Subcutaneous abdominal adipose tissue (tissue), 5 donors: ENCODE measurements at regions not wholly inside any gene's neighbourhood (a gene's known extent, or its start where the extent isn't known, plus 50 kb on each side); places are given as distances from the start of the nearest gene placed in this dataset.

Experiments
- H3K27ac ChIP-seq: one replicate; pipeline ENCODE4 v1.7.0; 2013; ENCODE audit warnings: low read depth, mild to moderate bottlenecking, inconsistent platforms, low read length, moderate library complexity
- H3K27me3 ChIP-seq, 5 donors: one replicate each; pipeline ENCODE4 v1.7.0; 2013; ENCODE audit warnings: low read length in 5 of 5, inconsistent platforms in 1 of 5; ENCODE audit not compliant: control insufficient read depth in 5 of 5, insufficient read depth in 4 of 5
- H3K36me3 ChIP-seq, 5 donors: one replicate each; pipeline ENCODE4 v1.7.0; 2013; ENCODE audit warnings: low read length in 5 of 5; ENCODE audit not compliant: control insufficient read depth in 5 of 5, insufficient read depth in 5 of 5
- H3K4me1 ChIP-seq, 5 donors: one replicate each; pipeline ENCODE4 v1.7.0; 2013; ENCODE audit warnings: low read length in 5 of 5, mild to moderate bottlenecking in 3 of 5, moderate library complexity in 1 of 5; ENCODE audit not compliant: control insufficient read depth in 5 of 5, insufficient read depth in 5 of 5
- H3K4me3 ChIP-seq, 5 donors: one replicate each; pipeline ENCODE4 v1.7.0; 2013; ENCODE audit warnings: low read length in 5 of 5, low read depth in 1 of 5
- H3K9ac ChIP-seq, 5 donors: one replicate each; pipeline ENCODE4 v1.7.0; 2013; ENCODE audit warnings: low read length in 5 of 5, mild to moderate bottlenecking in 4 of 5, moderate library complexity in 3 of 5
- H3K9me3 ChIP-seq, 5 donors: one replicate each; pipeline ENCODE4 v1.7.0; 2013; ENCODE audit warnings: low read length in 5 of 5; ENCODE audit not compliant: control insufficient read depth in 5 of 5
- donor health status: healthy.
- donor health status: healthy.
- donor health status: healthy.
- donor health status: healthy.
- donor health status: healthy.

- Histone ChIP-seq H3K9ac (no peak overlapping the region), H3K9me3 (no peaks in the 10 kb centered on the region), H3K36me3 (no peaks in the 10 kb centered on the region), H3K4me3 (no peak overlapping the region), H3K4me1 (no peaks in the 10 kb centered on the region), H3K27ac (no peak overlapping the region), H3K27me3 (no peaks in the 10 kb centered on the region)
Observed at GRCh38 chr5:20286512-20286911, 298.5 kb upstream of the CDH18 start.

- H3K27me3 ChIP-seq, result no peaks in the 10 kb centered on the region
- H3K4me3 ChIP-seq, result peak overlapping the region in 1 of 5 donors; percentile 5
- H3K27ac ChIP-seq, result no peak overlapping the region
- no peaks in the 10 kb centered on the region for H3K4me1 ChIP-seq
- H3K36me3 ChIP-seq, result no peaks in the 10 kb centered on the region
- peaks cover 0 to 28% (median 16%) of the 10 kb centered on the region in 5 donors for H3K9me3 ChIP-seq
- H3K9ac ChIP-seq, result no peak overlapping the region
Observed at GRCh38 chr5:20276959-20277263, 288.9 kb upstream of the CDH18 start.

- no peaks in the 10 kb centered on the region for H3K36me3 ChIP-seq
- H3K9ac ChIP-seq, result no peak overlapping the region
- H3K4me1 ChIP-seq, result no peaks in the 10 kb centered on the region
- H3K27me3 ChIP-seq, result no peaks in the 10 kb centered on the region
- peak overlapping the region in 1 of 5 donors; percentile 5 for H3K4me3 ChIP-seq
- H3K27ac ChIP-seq, result no peak overlapping the region
- H3K9me3 ChIP-seq, result peaks cover 0 to 28% (median 16%) of the 10 kb centered on the region in 5 donors
Observed at GRCh38 chr5:20276061-20276958, 288.3 kb upstream of the CDH18 start.

- Histone ChIP-seq H3K9me3 (peaks cover 0 to 3% (median 0%) of the 10 kb centered on the region in 5 donors), H3K9ac (no peak overlapping the region), H3K4me1 (no peaks in the 10 kb centered on the region), H3K4me3 (no peak overlapping the region), H3K36me3 (no peaks in the 10 kb centered on the region), H3K27me3 (no peaks in the 10 kb centered on the region), H3K27ac (no peak overlapping the region)
Observed at GRCh38 chr5:20266066-20266465, 278.1 kb upstream of the CDH18 start.

GRCh38 chr5:20262896-20263295 lies 274.9 kb upstream of the CDH18 start:
- Histone ChIP-seq H3K27me3 (no peaks in the 10 kb centered on the region), H3K36me3 (no peaks in the 10 kb centered on the region), H3K9me3 (peaks cover 0 to under 1% (median 0%) of the 10 kb centered on the region in 5 donors), H3K4me1 (no peaks in the 10 kb centered on the region), H3K9ac (no peak overlapping the region), H3K27ac (no peak overlapping the region), H3K4me3 (no peak overlapping the region)

- H3K27ac ChIP-seq, result no peak overlapping the region
- no peak overlapping the region for H3K4me3 ChIP-seq
Observed at GRCh38 chr5:20254748-20255147, 266.7 kb upstream of the CDH18 start.

GRCh38 chr5:20248118-20248517 lies 260.1 kb upstream of the CDH18 start:
- Histone ChIP-seq H3K4me1 (no peaks in the 10 kb centered on the region), H3K36me3 (no peaks in the 10 kb centered on the region), H3K9me3 (no peaks in the 10 kb centered on the region), H3K27ac (no peak overlapping the region), H3K9ac (no peak overlapping the region), H3K4me3 (no peak overlapping the region), H3K27me3 (no peaks in the 10 kb centered on the region)

More at GRCh38 chr5:20254748-20255147, 266.7 kb upstream of the CDH18 start:
- Histone ChIP-seq H3K36me3 (no peaks in the 10 kb centered on the region), H3K9me3 (peaks cover 0 to 2% (median 0%) of the 10 kb centered on the region in 5 donors), H3K9ac (no peak overlapping the region), H3K4me1 (no peaks in the 10 kb centered on the region), H3K27me3 (no peaks in the 10 kb centered on the region)

- no peak overlapping the region for H3K4me3 ChIP-seq
- no peaks in the 10 kb centered on the region for H3K9me3 ChIP-seq
- H3K4me1 ChIP-seq, result no peaks in the 10 kb centered on the region
- no peak overlapping the region for H3K27ac ChIP-seq
- no peak overlapping the region for H3K9ac ChIP-seq
- no peaks in the 10 kb centered on the region for H3K27me3 ChIP-seq
- no peaks in the 10 kb centered on the region for H3K36me3 ChIP-seq
Observed at GRCh38 chr5:20245432-20245974, 257.5 kb upstream of the CDH18 start.

GRCh38 chr5:20241351-20241750 lies 253.4 kb upstream of the CDH18 start:
- Histone ChIP-seq H3K4me1 (no peaks in the 10 kb centered on the region), H3K9me3 (no peaks in the 10 kb centered on the region), H3K36me3 (no peaks in the 10 kb centered on the region), H3K27me3 (no peaks in the 10 kb centered on the region), H3K27ac (no peak overlapping the region), H3K4me3 (no peak overlapping the region), H3K9ac (no peak overlapping the region)

- Histone ChIP-seq H3K36me3 (no peaks in the 10 kb centered on the region), H3K4me3 (no peak overlapping the region), H3K4me1 (no peaks in the 10 kb centered on the region), H3K9me3 (peaks cover 0 to 3% (median 0%) of the 10 kb centered on the region in 5 donors), H3K27ac (no peak overlapping the region), H3K9ac (no peak overlapping the region), H3K27me3 (no peaks in the 10 kb centered on the region)
Observed at GRCh38 chr5:20231040-20231439, 243.0 kb upstream of the CDH18 start.
